ENCODE measurements at regions not wholly inside any gene's neighbourhood (a gene's known extent, or its start where the extent isn't known, plus 50 kb on each side); places are given as distances from the start of the nearest gene placed in this dataset.

- TF ChIP-seq CTCF (conservative IDR thresholded peaks at IDR 0.05; ENCODE audit: low read depth, low read length): no peak
- TF ChIP-seq EZH2phosphoT487 (IDR thresholded peaks at IDR 0.05; ENCODE audit: borderline replicate concordance, low read length): no peak
- no peak for TF ChIP-seq EZH2 (IDR thresholded peaks at IDR 0.05; ENCODE audit: low read length, unreplicated experiment)
Observed at GRCh38 chr15:85325834-85326233, 54.6 kb upstream of the AKAP13 start.

All from PC-3 (cell line).